KMS-11 (cell line): ENCODE measurements at regions not wholly inside any gene's neighbourhood (a gene's known extent, or its start where the extent isn't known, plus 50 kb on each side); places are given as distances from the start of the nearest gene placed in this dataset.

Source experiments
- H2AFZ ChIP-seq: fragments of 200-600 bp; sonication (generic); 2 replicates; pipeline ENCODE4 v1.6.1; 2016; ENCODE audit warnings: antibody characterized with exemption, mixed run types, low read depth
- H3K27ac ChIP-seq: fragments of 200-600 bp; sonication (generic); 2 replicates; pipeline ENCODE4 v1.6.1; 2016; ENCODE audit warnings: mild to moderate bottlenecking, mixed run types
- H3K27me3 ChIP-seq: fragments of 200-600 bp; sonication (generic); 2 replicates; pipeline ENCODE4 v1.6.1; 2017; ENCODE audit warnings: mild to moderate bottlenecking, low read depth, mixed run types, moderate library complexity; ENCODE audit not compliant: insufficient read depth
- H3K36me3 ChIP-seq: fragments of 200-600 bp; sonication (generic); 2 replicates; pipeline ENCODE4 v1.6.1; 2017; ENCODE audit warnings: mild to moderate bottlenecking, mixed run types; ENCODE audit not compliant: insufficient read depth
- H3K4me1 ChIP-seq: fragments of 200-600 bp; sonication (generic); 2 replicates; pipeline ENCODE4 v1.6.1; 2016; ENCODE audit warnings: mild to moderate bottlenecking, low read depth, mixed run types; ENCODE audit not compliant: poor library complexity, severe bottlenecking
- H3K4me2 ChIP-seq: fragments of 200-600 bp; sonication (generic); 2 replicates; pipeline ENCODE4 v1.7.0; 2016; ENCODE audit warnings: mild to moderate bottlenecking, mixed run types
- H3K4me3 ChIP-seq: fragments of 200-600 bp; sonication (generic); IDR thresholded peaks from 2 replicates; pipeline ENCODE4 v1.6.1; 2017; ENCODE audit warnings: low read depth, low read length, mixed read lengths; ENCODE audit not compliant: insufficient read depth
- H3K79me2 ChIP-seq: fragments of 200-600 bp; sonication (generic); 2 replicates; pipeline ENCODE4 v1.6.1; 2016; ENCODE audit warnings: low read depth, mixed run types; ENCODE audit not compliant: insufficient read depth
- H3K9ac ChIP-seq: fragments of 200-600 bp; sonication (generic); 2 replicates; pipeline ENCODE4 v1.6.1; 2016; ENCODE audit warnings: mild to moderate bottlenecking, mixed run types
- H4K20me1 ChIP-seq: fragments of 200-600 bp; sonication (generic); 2 replicates; pipeline ENCODE4 v1.6.1; 2016; ENCODE audit warnings: mild to moderate bottlenecking, mixed run types; ENCODE audit not compliant: insufficient read depth
- TF ChIP-seq, protein P1 (sequence below): fragments of 200-600 bp; sonication (generic); conservative IDR thresholded peaks from 2 replicates; pipeline ENCODE4 v1.6.1; 2017; ENCODE audit warnings: low read depth, mild to moderate bottlenecking, antibody characterized with exemption, low read length, moderate library complexity, mixed read lengths

DNA sequence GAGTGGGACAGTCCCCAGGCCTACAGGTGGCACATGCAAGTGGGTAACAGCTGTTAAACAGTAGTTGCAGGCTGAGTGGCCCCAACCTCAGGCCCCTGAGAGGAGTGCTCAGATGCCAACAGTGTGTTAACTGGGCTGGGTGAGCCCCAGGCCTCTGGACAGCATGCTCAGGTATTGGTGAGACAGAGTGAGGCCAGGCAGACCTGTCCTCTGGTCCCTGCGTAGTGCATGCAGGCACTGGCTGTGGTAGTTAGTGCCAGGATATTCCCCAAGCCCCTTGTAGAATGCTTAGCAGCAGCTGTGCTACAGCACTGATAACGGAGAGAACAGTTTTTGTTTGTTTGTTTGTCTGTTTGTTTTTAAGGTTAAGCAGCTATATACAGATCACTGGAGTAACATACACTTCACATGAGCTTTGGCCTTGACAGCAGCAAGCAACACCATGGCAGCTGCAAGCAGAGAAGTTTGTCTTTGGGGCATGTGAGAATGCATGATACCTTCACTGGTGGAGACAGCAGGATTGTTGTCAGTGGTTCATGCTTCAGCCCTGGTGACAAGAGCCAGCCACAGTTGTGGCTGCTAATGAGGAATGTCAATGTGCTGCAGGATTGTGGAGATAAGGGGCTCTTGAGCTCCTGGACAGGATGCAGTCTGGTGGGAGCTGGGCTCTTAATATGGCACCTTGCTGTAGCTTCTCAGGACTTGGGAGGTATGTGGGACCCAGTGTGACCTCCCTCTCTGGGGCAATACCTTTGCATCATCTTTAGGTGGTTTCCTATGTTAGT lies 614.4 kb downstream of the CDH11 start:
- TF ChIP-seq, protein P1, sequence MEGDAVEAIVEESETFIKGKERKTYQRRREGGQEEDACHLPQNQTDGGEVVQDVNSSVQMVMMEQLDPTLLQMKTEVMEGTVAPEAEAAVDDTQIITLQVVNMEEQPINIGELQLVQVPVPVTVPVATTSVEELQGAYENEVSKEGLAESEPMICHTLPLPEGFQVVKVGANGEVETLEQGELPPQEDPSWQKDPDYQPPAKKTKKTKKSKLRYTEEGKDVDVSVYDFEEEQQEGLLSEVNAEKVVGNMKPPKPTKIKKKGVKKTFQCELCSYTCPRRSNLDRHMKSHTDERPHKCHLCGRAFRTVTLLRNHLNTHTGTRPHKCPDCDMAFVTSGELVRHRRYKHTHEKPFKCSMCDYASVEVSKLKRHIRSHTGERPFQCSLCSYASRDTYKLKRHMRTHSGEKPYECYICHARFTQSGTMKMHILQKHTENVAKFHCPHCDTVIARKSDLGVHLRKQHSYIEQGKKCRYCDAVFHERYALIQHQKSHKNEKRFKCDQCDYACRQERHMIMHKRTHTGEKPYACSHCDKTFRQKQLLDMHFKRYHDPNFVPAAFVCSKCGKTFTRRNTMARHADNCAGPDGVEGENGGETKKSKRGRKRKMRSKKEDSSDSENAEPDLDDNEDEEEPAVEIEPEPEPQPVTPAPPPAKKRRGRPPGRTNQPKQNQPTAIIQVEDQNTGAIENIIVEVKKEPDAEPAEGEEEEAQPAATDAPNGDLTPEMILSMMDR, result no peak
- Histone ChIP-seq H3K9ac (no peak overlapping the region), H3K36me3 (no peaks in the 10 kb centered on the region), H4K20me1 (no peaks in the 10 kb centered on the region), H3K4me1 (no peaks in the 10 kb centered on the region), H3K27me3 (no peaks in the 10 kb centered on the region), H3K27ac (no peak overlapping the region), H3K4me2 (no peak overlapping the region), H2AFZ (no peak overlapping the region), H3K79me2 (no peaks in the 10 kb centered on the region), H3K4me3 (no peak overlapping the region)

DNA sequence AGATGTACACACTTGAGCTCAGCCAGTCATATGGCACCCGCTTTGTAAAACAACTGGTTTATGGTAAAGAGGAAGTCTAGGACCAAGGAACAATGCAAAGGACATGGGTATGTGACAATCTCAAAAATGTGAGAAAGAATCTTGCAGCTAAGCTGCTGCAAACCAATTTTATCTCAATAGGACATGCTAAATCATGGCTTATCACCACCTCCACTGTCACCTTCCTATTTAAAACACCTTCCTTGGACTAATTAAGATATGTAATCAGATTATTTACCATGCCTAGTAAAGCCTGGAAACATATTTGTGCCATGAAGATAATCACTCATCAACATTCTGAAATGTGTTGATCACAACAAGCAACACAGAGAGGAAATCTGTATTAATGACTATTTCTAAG lies 622.7 kb downstream of the CDH11 start:
- no peaks in the 10 kb centered on the region for H3K79me2 ChIP-seq
- no peak overlapping the region for H3K9ac ChIP-seq
- no peak overlapping the region for H3K4me3 ChIP-seq
- H3K36me3 ChIP-seq, result no peaks in the 10 kb centered on the region
- no peaks in the 10 kb centered on the region for H3K4me1 ChIP-seq
- H3K27me3 ChIP-seq, result no peaks in the 10 kb centered on the region
- TF ChIP-seq, protein P1, result no peak
- no peak overlapping the region for H3K4me2 ChIP-seq
- H4K20me1 ChIP-seq, result no peaks in the 10 kb centered on the region
- no peak overlapping the region for H2AFZ ChIP-seq
- H3K27ac ChIP-seq, result no peak overlapping the region

DNA sequence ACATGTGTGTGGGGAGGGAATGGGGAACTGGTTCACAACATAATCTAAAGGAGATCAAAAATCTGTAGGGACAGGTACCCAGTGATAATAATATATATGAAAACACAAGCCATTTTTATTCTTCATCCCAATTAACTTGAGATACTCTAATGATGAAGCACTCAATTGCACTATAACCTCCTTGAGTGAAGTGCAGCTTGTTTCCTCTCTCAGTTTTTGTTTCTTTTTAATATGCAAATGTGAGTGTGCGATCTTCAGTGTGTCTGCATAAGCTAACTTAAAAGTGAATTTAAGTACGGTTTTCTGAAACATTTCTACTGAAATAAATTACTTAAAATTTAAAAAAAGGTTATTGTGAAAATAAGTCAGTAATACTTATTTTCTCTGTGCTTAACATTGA lies 623.5 kb downstream of the CDH11 start:
- Histone ChIP-seq H3K4me2 (no peak overlapping the region), H2AFZ (no peak overlapping the region), H3K4me3 (no peak overlapping the region), H3K79me2 (no peaks in the 10 kb centered on the region), H3K27me3 (no peaks in the 10 kb centered on the region), H3K4me1 (no peaks in the 10 kb centered on the region), H3K36me3 (no peaks in the 10 kb centered on the region), H4K20me1 (no peaks in the 10 kb centered on the region), H3K9ac (no peak overlapping the region), H3K27ac (no peak overlapping the region)
- TF ChIP-seq, protein P1, result no peak

DNA sequence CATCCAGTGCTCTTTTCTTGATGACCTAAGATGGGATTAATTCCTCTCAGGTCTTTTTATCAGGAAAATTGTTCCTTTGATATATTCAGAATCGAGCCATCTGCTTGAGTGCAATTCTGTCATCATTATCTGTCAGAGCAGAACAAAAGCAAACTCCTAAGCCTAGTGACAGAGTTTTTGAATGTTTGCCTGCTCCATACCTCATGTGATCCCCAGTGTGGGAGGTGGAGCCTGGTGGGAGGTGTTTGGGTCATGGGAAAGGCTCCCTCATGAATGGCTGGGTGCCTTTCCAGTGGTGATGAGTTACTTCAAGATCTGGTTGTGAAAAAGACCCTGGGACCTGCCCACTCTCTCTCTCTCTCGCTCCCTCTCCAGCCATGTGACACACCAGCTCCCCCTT lies 628.2 kb downstream of the CDH11 start:
- Histone ChIP-seq H3K36me3 (no peaks in the 10 kb centered on the region), H3K4me1 (no peaks in the 10 kb centered on the region), H3K79me2 (no peaks in the 10 kb centered on the region), H3K4me3 (no peak overlapping the region), H3K27me3 (no peaks in the 10 kb centered on the region), H2AFZ (no peak overlapping the region), H3K4me2 (no peak overlapping the region), H3K27ac (no peak overlapping the region), H3K9ac (no peak overlapping the region), H4K20me1 (no peaks in the 10 kb centered on the region)
- TF ChIP-seq, protein P1, result no peak
